HG03066 (cell line): ENCODE measurements at regions not wholly inside any gene's neighbourhood (a gene's known extent, or its start where the extent isn't known, plus 50 kb on each side); places are given as distances from the start of the nearest gene placed in this dataset.

Experiments
- ATAC-seq: cut with Tn5 transposase; IDR thresholded peaks from one replicate; pipeline ENCODE4 v1.9.1; 2021; ENCODE audit warnings: low read depth; ENCODE audit not compliant: unreplicated experiment

GRCh38 chr4:26267087-26267486 is 53.7 kb upstream of the RBPJ start:
- no peak for ATAC-seq

GRCh38 chr4:26268246-26268645 is 52.6 kb upstream of the RBPJ start:
- no peak for ATAC-seq

DNA sequence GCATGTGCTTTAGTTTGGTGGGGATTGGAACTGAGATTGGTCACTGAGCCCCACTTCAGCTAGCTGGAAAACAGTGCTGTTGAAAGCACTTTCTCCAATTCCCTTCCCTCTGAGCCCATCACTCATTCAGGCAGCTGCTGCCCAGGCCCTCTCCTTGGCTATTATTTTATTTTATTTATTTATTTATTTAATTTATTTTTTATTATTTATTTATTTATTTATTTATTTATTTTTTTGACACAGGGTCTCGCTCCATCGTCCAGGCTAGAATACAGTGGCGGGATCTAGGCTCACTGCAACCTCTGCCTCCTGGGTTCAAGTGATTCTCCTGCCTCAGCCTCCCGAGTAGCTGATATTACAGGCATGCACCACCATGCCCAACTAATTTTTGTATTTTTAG is 51.8 kb upstream of the RBPJ start:
- no peak for ATAC-seq
